ENCODE measurements at regions not wholly inside any gene's neighbourhood (a gene's known extent, or its start where the extent isn't known, plus 50 kb on each side); places are given as distances from the start of the nearest gene placed in this dataset.

GRCh38 chr2:145546091-145546490, 1026.2 kb upstream of the ZEB2 start:
- Histone ChIP-seq H4K20me1 (ENCODE audit: low read length) (no peaks in the 10 kb centered on the region), H3K27me3 (ENCODE audit: low read length) (no peaks in the 10 kb centered on the region), H2AFZ (ENCODE audit: low read length) (no peak overlapping the region), H3K79me2 (ENCODE audit: low read length) (no peaks in the 10 kb centered on the region), H3K36me3 (ENCODE audit: low read depth, low read length) (no peaks in the 10 kb centered on the region), H3F3A (ENCODE audit: low read length, unreplicated experiment) (no peaks in the 10 kb centered on the region), H3K4me1 (ENCODE audit: insufficient read depth, low read length) (peaks cover 5% of the 10 kb centered on the region; the same call in 1 of the 2 replicates), H3K4me3 (ENCODE audit: low read length) (no peak overlapping the region), H3K9ac (ENCODE audit: low read length) (no peak overlapping the region), H3K9me3 (ENCODE audit: low read length) (no peaks in the 10 kb centered on the region), H3K9me2 (replicated peaks; ENCODE audit: low read length) (no peaks in the 10 kb centered on the region), H3K4me2 (ENCODE audit: low read length) (no peak overlapping the region), H3K27ac (ENCODE audit: low read length) (no peak overlapping the region)
- POLR2A ChIA-PET (ENCODE audit: unreplicated experiment): no interaction called here
- peak; percentile 27; the same call in 1 of the 2 replicates for ATAC-seq
- DNase-seq: peak; percentile 53
- no TSS peak for BruUV-seq (replicated peaks)
- CTCF ChIA-PET: no interaction called here
- intact Hi-C loops (cut with micrococcal nuclease): no loop called here
- TF ChIP-seq EZH2 (IDR thresholded peaks at IDR 0.05; ENCODE audit: low read length, unreplicated experiment) (no peak), EZH2phosphoT487 (IDR thresholded peaks at IDR 0.05; ENCODE audit: borderline replicate concordance, low read length) (no peak), CTCF (conservative IDR thresholded peaks at IDR 0.05; ENCODE audit: low read depth, low read length) (peak; percentile 55)

GRCh38 chr2:145543856-145544255, 1023.9 kb upstream of the ZEB2 start:
- CTCF ChIA-PET: no interaction called here
- BruUV-seq (replicated peaks): no TSS peak
- intact Hi-C loops (cut with micrococcal nuclease): no loop called here

More at GRCh38 chr2:145543856-145544255, 1023.9 kb upstream of the ZEB2 start:
- no peaks in the 10 kb centered on the region for H3K9me3 ChIP-seq (ENCODE audit: low read length)
- no peak overlapping the region for H3K4me3 ChIP-seq (ENCODE audit: low read length)
- no peak overlapping the region for H2AFZ ChIP-seq (ENCODE audit: low read length)
- TF ChIP-seq EZH2phosphoT487 (IDR thresholded peaks at IDR 0.05; ENCODE audit: borderline replicate concordance, low read length): no peak
- no peak for TF ChIP-seq CTCF (conservative IDR thresholded peaks at IDR 0.05; ENCODE audit: low read depth, low read length)
- TF ChIP-seq EZH2 (IDR thresholded peaks at IDR 0.05; ENCODE audit: low read length, unreplicated experiment): no peak
- no peaks in the 10 kb centered on the region for H3K36me3 ChIP-seq (ENCODE audit: low read depth, low read length)
- no peak overlapping the region for H3K27ac ChIP-seq (ENCODE audit: low read length)
- POLR2A ChIA-PET (ENCODE audit: unreplicated experiment): no interaction called here
- H3K9me2 ChIP-seq (replicated peaks; ENCODE audit: low read length): no peaks in the 10 kb centered on the region
- no peaks in the 10 kb centered on the region for H3F3A ChIP-seq (ENCODE audit: low read length, unreplicated experiment)
- no peaks in the 10 kb centered on the region for H3K79me2 ChIP-seq (ENCODE audit: low read length)
- peaks cover 5% of the 10 kb centered on the region; the same call in 1 of the 2 replicates for H3K4me1 ChIP-seq (ENCODE audit: insufficient read depth, low read length)
- H3K4me2 ChIP-seq (ENCODE audit: low read length): no peak overlapping the region
- ATAC-seq: no peak
- H3K27me3 ChIP-seq (ENCODE audit: low read length): no peaks in the 10 kb centered on the region
- no peaks in the 10 kb centered on the region for H4K20me1 ChIP-seq (ENCODE audit: low read length)
- no peak overlapping the region for H3K9ac ChIP-seq (ENCODE audit: low read length)
- DNase-seq: no peak

Data from PC-3 (cell line).